Astrocyte (in vitro differentiated cells and primary cell): ENCODE measurements at regions not wholly inside any gene's neighbourhood (a gene's known extent, or its start where the extent isn't known, plus 50 kb on each side); places are given as distances from the start of the nearest gene placed in this dataset.

ENCODE experiments used
- EZH2 ChIP-seq: IDR thresholded peaks from 2 replicates; pipeline ENCODE4 v1.6.1; 2012; ENCODE audit warnings: mild to moderate bottlenecking, low read length, inconsistent platforms; ENCODE audit not compliant: insufficient read depth
- TF ChIP-seq, protein P1 (sequence below): IDR thresholded peaks from 2 replicates; pipeline ENCODE4 v1.5.1; 2011; ENCODE audit warnings: low read depth, mild to moderate bottlenecking, inconsistent platforms, low read length, moderate library complexity; ENCODE audit not compliant: insufficient read depth

GRCh38 chr1:94324178-94324544 lies 86.8 kb upstream of the ARHGAP29 start:
- TF ChIP-seq, protein P1, sequence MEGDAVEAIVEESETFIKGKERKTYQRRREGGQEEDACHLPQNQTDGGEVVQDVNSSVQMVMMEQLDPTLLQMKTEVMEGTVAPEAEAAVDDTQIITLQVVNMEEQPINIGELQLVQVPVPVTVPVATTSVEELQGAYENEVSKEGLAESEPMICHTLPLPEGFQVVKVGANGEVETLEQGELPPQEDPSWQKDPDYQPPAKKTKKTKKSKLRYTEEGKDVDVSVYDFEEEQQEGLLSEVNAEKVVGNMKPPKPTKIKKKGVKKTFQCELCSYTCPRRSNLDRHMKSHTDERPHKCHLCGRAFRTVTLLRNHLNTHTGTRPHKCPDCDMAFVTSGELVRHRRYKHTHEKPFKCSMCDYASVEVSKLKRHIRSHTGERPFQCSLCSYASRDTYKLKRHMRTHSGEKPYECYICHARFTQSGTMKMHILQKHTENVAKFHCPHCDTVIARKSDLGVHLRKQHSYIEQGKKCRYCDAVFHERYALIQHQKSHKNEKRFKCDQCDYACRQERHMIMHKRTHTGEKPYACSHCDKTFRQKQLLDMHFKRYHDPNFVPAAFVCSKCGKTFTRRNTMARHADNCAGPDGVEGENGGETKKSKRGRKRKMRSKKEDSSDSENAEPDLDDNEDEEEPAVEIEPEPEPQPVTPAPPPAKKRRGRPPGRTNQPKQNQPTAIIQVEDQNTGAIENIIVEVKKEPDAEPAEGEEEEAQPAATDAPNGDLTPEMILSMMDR = no peak
- TF ChIP-seq EZH2 = no peak
